ENCODE measurements at regions not wholly inside any gene's neighbourhood (a gene's known extent, or its start where the extent isn't known, plus 50 kb on each side); places are given as distances from the start of the nearest gene placed in this dataset.

DNA sequence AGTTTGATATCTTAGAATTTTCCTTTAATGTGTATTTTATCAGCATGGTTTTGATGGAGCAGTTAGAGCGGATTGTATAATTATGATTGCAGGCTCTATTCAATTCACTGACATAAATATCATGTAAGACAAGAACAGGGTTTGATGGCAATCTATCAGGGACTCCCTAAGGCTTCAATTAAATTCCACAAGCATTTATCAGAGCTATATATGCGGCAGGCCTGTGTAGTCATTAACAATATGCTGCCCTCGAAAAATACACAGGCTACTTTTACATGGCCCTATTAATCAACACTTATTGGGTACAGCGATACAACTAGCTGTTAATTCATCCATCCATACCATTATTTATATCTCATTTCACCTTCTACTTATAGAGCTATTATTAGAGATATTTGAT lies 358.1 kb upstream of the TPK1 start:
- ATAC-seq (ENCODE audit: low read depth): no peak
- Histone ChIP-seq H3K27me3 (ENCODE audit: control insufficient read depth, insufficient read depth, low read length) (no peaks in the 10 kb centered on the region), H3K79me1 (ENCODE audit: low read depth in 1 of 2, low read length in 2 of 2) (no peaks in the 10 kb centered on the region), H3K9ac (ENCODE audit: low read depth, low read length) (no peak overlapping the region), H3K9me1 (ENCODE audit: insufficient read depth, low read length) (no peaks in the 10 kb centered on the region), H3K14ac (replicated peaks; ENCODE audit: low read depth, low read length) (no peak overlapping the region), H3K4me1 (ENCODE audit: control insufficient read depth, insufficient read depth, low read length) (no peaks in the 10 kb centered on the region), H3K36me3 (ENCODE audit: control insufficient read depth, insufficient read depth, low read length) (no peaks in the 10 kb centered on the region), H4K91ac (ENCODE audit: insufficient read depth, low read depth, low read length) (no peak overlapping the region), H2AK5ac (ENCODE audit: low read depth, low read length) (no peak overlapping the region), H3K27ac (ENCODE audit: insufficient read depth, low read length) (no peak overlapping the region), H3K4ac (ENCODE audit: low read depth, low read length) (no peak overlapping the region), H2BK120ac (ENCODE audit: low read depth, low read length) (no peak overlapping the region), H4K5ac (ENCODE audit: low read depth, low read length) (no peak overlapping the region), H3K23ac (ENCODE audit: low read depth, low read length) (no peak overlapping the region), H3K56ac (ENCODE audit: extremely low read depth, insufficient read depth, low read length) (no peak overlapping the region), H2BK5ac (ENCODE audit: low read depth, low read length, poor library complexity, severe bottlenecking) (no peak overlapping the region), H2AFZ (replicated peaks; ENCODE audit: low read length, poor library complexity) (no peak overlapping the region), H3K4me2 (ENCODE audit: low read depth, low read length) (no peak overlapping the region), H2AK9ac (replicated peaks; ENCODE audit: low read depth, low read length, poor library complexity) (no peak overlapping the region), H4K20me1 (ENCODE audit: insufficient read depth, low read length) (no peaks in the 10 kb centered on the region), H4K8ac (ENCODE audit: low read depth in 2 of 2, low read length in 2 of 2) (no peak overlapping the region), H2BK15ac (ENCODE audit: low read depth, low read length) (no peak overlapping the region), H3K9me3 (ENCODE audit: control insufficient read depth, insufficient read depth, low read length) (no peaks in the 10 kb centered on the region), H2BK20ac (ENCODE audit: low read depth, low read length) (no peak overlapping the region), H3K18ac (ENCODE audit: low read depth, low read length) (no peak overlapping the region), H3K4me3 (ENCODE audit: insufficient read depth, low read depth, low read length) (no peak overlapping the region)
- BruUV-seq (replicated peaks): no TSS peak
- in situ Hi-C loops (cut with MboI; ENCODE audit: low sequenced_read_pairs): no loop called here
- CTCF ChIA-PET: no interaction called here
- WGBS, 2 experiments (ENCODE audit: extremely low coverage in 2 of 2, insufficient read length in 1 of 2): no CpG with 5 or more reads among the region's 4 CpGs
- TF ChIP-seq CEBPB (IDR thresholded peaks at IDR 0.05; ENCODE audit: low read depth, low read length) (no peak), MXI1 (IDR thresholded peaks at IDR 0.05; ENCODE audit: borderline replicate concordance, low read depth, low read length) (no peak), CHD1 (IDR thresholded peaks at IDR 0.05; ENCODE audit: low read depth, low read length) (no peak), FOS (IDR thresholded peaks at IDR 0.05; ENCODE audit: low read depth, low read length) (no peak), MAFK (IDR thresholded peaks at IDR 0.05; ENCODE audit: low read depth, low read length) (no peak), SMC3 (IDR thresholded peaks at IDR 0.05; ENCODE audit: low read depth, low read length) (no peak), POLR2A (IDR thresholded peaks at IDR 0.05; ENCODE audit: low read depth, low read length) (no peak), NFE2L2 (IDR thresholded peaks at IDR 0.05; ENCODE audit: low read depth, low read length) (no peak), RFX5 (IDR thresholded peaks at IDR 0.05; ENCODE audit: low read depth, low read length) (no peak), RAD21 (IDR thresholded peaks at IDR 0.05; ENCODE audit: low read length) (no peak), RCOR1 (IDR thresholded peaks at IDR 0.05; ENCODE audit: insufficient replicate concordance, low read length) (no peak), BHLHE40 (IDR thresholded peaks at IDR 0.05; ENCODE audit: low read depth, low read length) (no peak), MAZ (IDR thresholded peaks at IDR 0.05; ENCODE audit: borderline replicate concordance, low read depth, low read length) (no peak)
- TF ChIP-seq, protein P1, sequence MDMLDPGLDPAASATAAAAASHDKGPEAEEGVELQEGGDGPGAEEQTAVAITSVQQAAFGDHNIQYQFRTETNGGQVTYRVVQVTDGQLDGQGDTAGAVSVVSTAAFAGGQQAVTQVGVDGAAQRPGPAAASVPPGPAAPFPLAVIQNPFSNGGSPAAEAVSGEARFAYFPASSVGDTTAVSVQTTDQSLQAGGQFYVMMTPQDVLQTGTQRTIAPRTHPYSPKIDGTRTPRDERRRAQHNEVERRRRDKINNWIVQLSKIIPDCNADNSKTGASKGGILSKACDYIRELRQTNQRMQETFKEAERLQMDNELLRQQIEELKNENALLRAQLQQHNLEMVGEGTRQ (IDR thresholded peaks at IDR 0.05; ENCODE audit: low read depth, low read length): no peak
- TF ChIP-seq, protein P2, sequence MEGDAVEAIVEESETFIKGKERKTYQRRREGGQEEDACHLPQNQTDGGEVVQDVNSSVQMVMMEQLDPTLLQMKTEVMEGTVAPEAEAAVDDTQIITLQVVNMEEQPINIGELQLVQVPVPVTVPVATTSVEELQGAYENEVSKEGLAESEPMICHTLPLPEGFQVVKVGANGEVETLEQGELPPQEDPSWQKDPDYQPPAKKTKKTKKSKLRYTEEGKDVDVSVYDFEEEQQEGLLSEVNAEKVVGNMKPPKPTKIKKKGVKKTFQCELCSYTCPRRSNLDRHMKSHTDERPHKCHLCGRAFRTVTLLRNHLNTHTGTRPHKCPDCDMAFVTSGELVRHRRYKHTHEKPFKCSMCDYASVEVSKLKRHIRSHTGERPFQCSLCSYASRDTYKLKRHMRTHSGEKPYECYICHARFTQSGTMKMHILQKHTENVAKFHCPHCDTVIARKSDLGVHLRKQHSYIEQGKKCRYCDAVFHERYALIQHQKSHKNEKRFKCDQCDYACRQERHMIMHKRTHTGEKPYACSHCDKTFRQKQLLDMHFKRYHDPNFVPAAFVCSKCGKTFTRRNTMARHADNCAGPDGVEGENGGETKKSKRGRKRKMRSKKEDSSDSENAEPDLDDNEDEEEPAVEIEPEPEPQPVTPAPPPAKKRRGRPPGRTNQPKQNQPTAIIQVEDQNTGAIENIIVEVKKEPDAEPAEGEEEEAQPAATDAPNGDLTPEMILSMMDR (conservative IDR thresholded peaks at IDR 0.05; ENCODE audit: low read depth, low read length): no peak
- TF ChIP-seq, protein P3, sequence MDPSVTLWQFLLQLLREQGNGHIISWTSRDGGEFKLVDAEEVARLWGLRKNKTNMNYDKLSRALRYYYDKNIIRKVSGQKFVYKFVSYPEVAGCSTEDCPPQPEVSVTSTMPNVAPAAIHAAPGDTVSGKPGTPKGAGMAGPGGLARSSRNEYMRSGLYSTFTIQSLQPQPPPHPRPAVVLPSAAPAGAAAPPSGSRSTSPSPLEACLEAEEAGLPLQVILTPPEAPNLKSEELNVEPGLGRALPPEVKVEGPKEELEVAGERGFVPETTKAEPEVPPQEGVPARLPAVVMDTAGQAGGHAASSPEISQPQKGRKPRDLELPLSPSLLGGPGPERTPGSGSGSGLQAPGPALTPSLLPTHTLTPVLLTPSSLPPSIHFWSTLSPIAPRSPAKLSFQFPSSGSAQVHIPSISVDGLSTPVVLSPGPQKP (IDR thresholded peaks at IDR 0.05; ENCODE audit: borderline replicate concordance, low read depth, low read length): no peak
- intact Hi-C loops (cut with micrococcal nuclease): no loop called here
- POLR2A ChIA-PET (ENCODE audit: unreplicated experiment): no interaction called here
- dilution Hi-C loops (cut with HindIII; ENCODE audit: low sequenced_read_pairs, unreplicated experiment): no loop called here
- DNase-seq: no peak

All from IMR-90 (cell line).